NCI-H446 (cell line): ENCODE measurements at regions not wholly inside any gene's neighbourhood (a gene's known extent, or its start where the extent isn't known, plus 50 kb on each side); places are given as distances from the start of the nearest gene placed in this dataset.

Source experiments
- DNase-seq, 2 experiments: peaks; one replicate each; lab custom pipeline; 2025; lab: John Stamatoyannopoulos, UW

- DNase-seq = no peak
Measured at GRCh38 chr10:129020651-129021330, 446.2 kb upstream of the MGMT start.

- no peak for DNase-seq
Measured at GRCh38 chr10:129021594-129022304, 445.3 kb upstream of the MGMT start.

GRCh38 chr10:129023082-129023481, 444.0 kb upstream of the MGMT start:
- no peak for DNase-seq

GRCh38 chr10:129024046-129024445, 443.0 kb upstream of the MGMT start:
- no peak for DNase-seq

- DNase-seq = no peak
Measured at GRCh38 chr10:129025787-129026186, 441.3 kb upstream of the MGMT start.

- DNase-seq = no peak
Measured at GRCh38 chr10:129027906-129028305, 439.1 kb upstream of the MGMT start.

- DNase-seq = no peak
Measured at GRCh38 chr10:129028451-129028850, 438.6 kb upstream of the MGMT start.

GRCh38 chr10:129029051-129029450, 438.0 kb upstream of the MGMT start:
- DNase-seq = no peak

GRCh38 chr10:129029851-129030602, 437.0 kb upstream of the MGMT start:
- DNase-seq = no peak

GRCh38 chr10:129030603-129030895, 436.5 kb upstream of the MGMT start:
- no peak for DNase-seq

- DNase-seq = peak in 1 of 2 experiments; percentile 12
Measured at GRCh38 chr10:129030996-129031843, 435.8 kb upstream of the MGMT start.

GRCh38 chr10:129031844-129032150, 435.2 kb upstream of the MGMT start:
- DNase-seq = no peak

- DNase-seq = no peak
Measured at GRCh38 chr10:129032372-129033313, 434.4 kb upstream of the MGMT start.

GRCh38 chr10:129033340-129033739, 433.7 kb upstream of the MGMT start:
- no peak for DNase-seq

GRCh38 chr10:129033790-129034272, 433.2 kb upstream of the MGMT start:
- DNase-seq = no peak

GRCh38 chr10:129035052-129035827, 431.8 kb upstream of the MGMT start:
- no peak for DNase-seq

GRCh38 chr10:129038522-129038921, 428.5 kb upstream of the MGMT start:
- DNase-seq = no peak

GRCh38 chr10:129039406-129040370, 427.4 kb upstream of the MGMT start:
- no peak for DNase-seq

GRCh38 chr10:129040377-129040776, 426.7 kb upstream of the MGMT start:
- DNase-seq = no peak
